ENCODE measurements at regions not wholly inside any gene's neighbourhood (a gene's known extent, or its start where the extent isn't known, plus 50 kb on each side); places are given as distances from the start of the nearest gene placed in this dataset.

GRCh38 chr9:100668024-100668423, 90.1 kb downstream of the CAVIN4 start:
- H3K4me2 ChIP-seq (ENCODE audit: low read length) = no peak overlapping the region
- no peaks in the 10 kb centered on the region for H3K4me1 ChIP-seq (ENCODE audit: insufficient read depth, low read length)
- no peaks in the 10 kb centered on the region for H4K20me1 ChIP-seq (ENCODE audit: low read length)
- TF ChIP-seq CTCF (conservative IDR thresholded peaks at IDR 0.05; ENCODE audit: low read depth, low read length) = no peak
- TF ChIP-seq EZH2 (IDR thresholded peaks at IDR 0.05; ENCODE audit: low read length, unreplicated experiment) = no peak
- TF ChIP-seq EZH2phosphoT487 (IDR thresholded peaks at IDR 0.05; ENCODE audit: borderline replicate concordance, low read length) = no peak
- intact Hi-C loops (cut with micrococcal nuclease) = no loop called here
- no peak overlapping the region for H2AFZ ChIP-seq (ENCODE audit: low read length)
- no peak for DNase-seq
- H3K27me3 ChIP-seq (ENCODE audit: low read length) = no peaks in the 10 kb centered on the region
- ChIA-PET POLR2A (ENCODE audit: unreplicated experiment) (no interaction called here), CTCF (no interaction called here)
- H3K36me3 ChIP-seq (ENCODE audit: low read depth, low read length) = no peaks in the 10 kb centered on the region
- ATAC-seq = no peak
- no peaks in the 10 kb centered on the region for H3K79me2 ChIP-seq (ENCODE audit: low read length)
- no peaks in the 10 kb centered on the region for H3F3A ChIP-seq (ENCODE audit: low read length, unreplicated experiment)
- H3K27ac ChIP-seq (ENCODE audit: low read length) = no peak overlapping the region
- H3K4me3 ChIP-seq (ENCODE audit: low read length) = no peak overlapping the region
- no peaks in the 10 kb centered on the region for H3K9me2 ChIP-seq (replicated peaks; ENCODE audit: low read length)
- BruUV-seq (replicated peaks) = no TSS peak
- no peaks in the 10 kb centered on the region for H3K9me3 ChIP-seq (ENCODE audit: low read length)
- no peak overlapping the region for H3K9ac ChIP-seq (ENCODE audit: low read length)

- H3K9me2 ChIP-seq (replicated peaks; ENCODE audit: low read length) = no peaks in the 10 kb centered on the region
- no peak for ATAC-seq
- CTCF ChIA-PET = no interaction called here
Measured at GRCh38 chr9:100669968-100670367, 92.1 kb downstream of the CAVIN4 start.

GRCh38 chr9:100670719-100671118, 92.8 kb downstream of the CAVIN4 start:
- Histone ChIP-seq H3F3A (ENCODE audit: low read length, unreplicated experiment) (no peaks in the 10 kb centered on the region), H2AFZ (ENCODE audit: low read length) (no peak overlapping the region), H3K9me3 (ENCODE audit: low read length) (no peaks in the 10 kb centered on the region), H3K4me2 (ENCODE audit: low read length) (no peak overlapping the region), H3K27ac (ENCODE audit: low read length) (no peak overlapping the region), H3K79me2 (ENCODE audit: low read length) (no peaks in the 10 kb centered on the region), H3K36me3 (ENCODE audit: low read depth, low read length) (no peaks in the 10 kb centered on the region), H3K9ac (ENCODE audit: low read length) (no peak overlapping the region), H3K4me1 (ENCODE audit: insufficient read depth, low read length) (no peaks in the 10 kb centered on the region), H4K20me1 (ENCODE audit: low read length) (no peaks in the 10 kb centered on the region), H3K9me2 (replicated peaks; ENCODE audit: low read length) (no peaks in the 10 kb centered on the region), H3K4me3 (ENCODE audit: low read length) (no peak overlapping the region), H3K27me3 (ENCODE audit: low read length) (no peaks in the 10 kb centered on the region)
- ChIA-PET CTCF (no interaction called here), POLR2A (ENCODE audit: unreplicated experiment) (no interaction called here)
- DNase-seq = no peak
- no TSS peak for BruUV-seq (replicated peaks)
- TF ChIP-seq EZH2 (IDR thresholded peaks at IDR 0.05; ENCODE audit: low read length, unreplicated experiment) (no peak), EZH2phosphoT487 (IDR thresholded peaks at IDR 0.05; ENCODE audit: borderline replicate concordance, low read length) (no peak), CTCF (conservative IDR thresholded peaks at IDR 0.05; ENCODE audit: low read depth, low read length) (no peak)
- intact Hi-C loops (cut with micrococcal nuclease) = no loop called here
- ATAC-seq = no peak

More at GRCh38 chr9:100669968-100670367, 92.1 kb downstream of the CAVIN4 start:
- BruUV-seq (replicated peaks) = no TSS peak
- H3K9me3 ChIP-seq (ENCODE audit: low read length) = no peaks in the 10 kb centered on the region
- no peaks in the 10 kb centered on the region for H3K36me3 ChIP-seq (ENCODE audit: low read depth, low read length)
- DNase-seq = no peak
- POLR2A ChIA-PET (ENCODE audit: unreplicated experiment) = no interaction called here
- no peak overlapping the region for H2AFZ ChIP-seq (ENCODE audit: low read length)
- H3K4me2 ChIP-seq (ENCODE audit: low read length) = no peak overlapping the region
- intact Hi-C loops (cut with micrococcal nuclease) = no loop called here
- no peaks in the 10 kb centered on the region for H3K4me1 ChIP-seq (ENCODE audit: insufficient read depth, low read length)
- TF ChIP-seq EZH2 (IDR thresholded peaks at IDR 0.05; ENCODE audit: low read length, unreplicated experiment) (no peak), CTCF (conservative IDR thresholded peaks at IDR 0.05; ENCODE audit: low read depth, low read length) (no peak), EZH2phosphoT487 (IDR thresholded peaks at IDR 0.05; ENCODE audit: borderline replicate concordance, low read length) (no peak)
- H3K27me3 ChIP-seq (ENCODE audit: low read length) = no peaks in the 10 kb centered on the region
- no peak overlapping the region for H3K4me3 ChIP-seq (ENCODE audit: low read length)
- no peaks in the 10 kb centered on the region for H3F3A ChIP-seq (ENCODE audit: low read length, unreplicated experiment)
- no peaks in the 10 kb centered on the region for H3K79me2 ChIP-seq (ENCODE audit: low read length)
- no peak overlapping the region for H3K9ac ChIP-seq (ENCODE audit: low read length)
- no peaks in the 10 kb centered on the region for H4K20me1 ChIP-seq (ENCODE audit: low read length)
- no peak overlapping the region for H3K27ac ChIP-seq (ENCODE audit: low read length)

All from PC-3 (cell line).